ENCODE measurements at regions not wholly inside any gene's neighbourhood (a gene's known extent, or its start where the extent isn't known, plus 50 kb on each side); places are given as distances from the start of the nearest gene placed in this dataset.

DNA sequence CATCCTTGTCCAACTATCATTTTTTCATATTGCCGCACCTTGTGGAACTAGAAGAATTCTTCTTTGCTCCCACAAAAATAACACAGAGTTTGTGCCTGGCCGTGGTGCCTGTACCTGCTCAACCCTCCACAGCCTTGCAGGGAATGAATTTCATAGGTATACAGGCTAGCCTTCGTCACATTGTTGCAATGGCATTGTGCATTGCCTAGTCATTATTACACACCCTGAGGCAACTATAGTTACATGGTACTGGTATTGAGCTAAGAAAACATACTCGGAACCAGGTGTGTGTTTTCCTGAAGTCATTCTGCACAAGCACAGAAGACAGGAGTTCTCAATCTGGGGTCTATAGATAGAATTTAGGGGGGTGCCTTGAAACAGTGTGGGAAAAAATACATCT is 188.0 kb upstream of the CTAGE1 start:
- TF ChIP-seq CTCF (IDR thresholded peaks at IDR 0.05) (no peak), POLR2A (IDR thresholded peaks at IDR 0.05; ENCODE audit: low read depth) (no peak), EP300 (IDR thresholded peaks at IDR 0.05) (no peak)
